Epithelial cell of esophagus (primary cell): ENCODE measurements at regions not wholly inside any gene's neighbourhood (a gene's known extent, or its start where the extent isn't known, plus 50 kb on each side); places are given as distances from the start of the nearest gene placed in this dataset.
"Not testable (repeated sequence)": the region's sequence is repeated elsewhere in the genome, so short reads cannot be mapped to it uniquely, and the experiment has no call there.

Experiments
- DNase-seq: peaks from one replicate; pipeline ENCODE4 v3.0.0; 2010; ENCODE audit warnings: low read depth
- H3K4me3 ChIP-seq: 2 replicates; pipeline ENCODE4 v1.5.1; 2011; ENCODE audit warnings: mild to moderate bottlenecking, low read length, control low read depth
- TF ChIP-seq, protein P1 (sequence below): IDR thresholded peaks from 2 replicates; pipeline ENCODE4 v1.5.1; 2011; ENCODE audit warnings: low read depth, mild to moderate bottlenecking, low read length, control low read depth, inconsistent platforms; ENCODE audit not compliant: insufficient read depth; ENCODE audit errors: missing control alignments

DNA sequence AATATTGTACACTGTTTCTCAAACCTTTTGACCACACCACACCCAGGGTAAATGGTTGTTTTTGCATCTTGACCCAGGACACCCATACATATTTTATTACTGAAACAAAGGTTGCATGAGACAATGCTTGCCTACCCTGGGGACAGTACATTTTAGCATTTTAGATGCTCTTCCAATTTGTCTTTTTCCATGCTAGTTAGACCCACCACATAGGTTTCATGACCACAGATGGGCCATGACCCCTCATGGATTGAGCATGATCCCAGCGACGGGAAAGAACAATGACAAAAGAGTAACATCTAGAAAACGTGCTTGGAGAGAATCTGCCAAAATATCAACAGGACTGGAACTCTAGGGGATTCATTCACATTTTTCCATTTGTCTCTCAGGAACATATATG is 161.0 kb upstream of the PFN2 start:
- no peak overlapping the region for H3K4me3 ChIP-seq
- TF ChIP-seq, protein P1, sequence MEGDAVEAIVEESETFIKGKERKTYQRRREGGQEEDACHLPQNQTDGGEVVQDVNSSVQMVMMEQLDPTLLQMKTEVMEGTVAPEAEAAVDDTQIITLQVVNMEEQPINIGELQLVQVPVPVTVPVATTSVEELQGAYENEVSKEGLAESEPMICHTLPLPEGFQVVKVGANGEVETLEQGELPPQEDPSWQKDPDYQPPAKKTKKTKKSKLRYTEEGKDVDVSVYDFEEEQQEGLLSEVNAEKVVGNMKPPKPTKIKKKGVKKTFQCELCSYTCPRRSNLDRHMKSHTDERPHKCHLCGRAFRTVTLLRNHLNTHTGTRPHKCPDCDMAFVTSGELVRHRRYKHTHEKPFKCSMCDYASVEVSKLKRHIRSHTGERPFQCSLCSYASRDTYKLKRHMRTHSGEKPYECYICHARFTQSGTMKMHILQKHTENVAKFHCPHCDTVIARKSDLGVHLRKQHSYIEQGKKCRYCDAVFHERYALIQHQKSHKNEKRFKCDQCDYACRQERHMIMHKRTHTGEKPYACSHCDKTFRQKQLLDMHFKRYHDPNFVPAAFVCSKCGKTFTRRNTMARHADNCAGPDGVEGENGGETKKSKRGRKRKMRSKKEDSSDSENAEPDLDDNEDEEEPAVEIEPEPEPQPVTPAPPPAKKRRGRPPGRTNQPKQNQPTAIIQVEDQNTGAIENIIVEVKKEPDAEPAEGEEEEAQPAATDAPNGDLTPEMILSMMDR = no peak
- DNase-seq = no peak

DNA sequence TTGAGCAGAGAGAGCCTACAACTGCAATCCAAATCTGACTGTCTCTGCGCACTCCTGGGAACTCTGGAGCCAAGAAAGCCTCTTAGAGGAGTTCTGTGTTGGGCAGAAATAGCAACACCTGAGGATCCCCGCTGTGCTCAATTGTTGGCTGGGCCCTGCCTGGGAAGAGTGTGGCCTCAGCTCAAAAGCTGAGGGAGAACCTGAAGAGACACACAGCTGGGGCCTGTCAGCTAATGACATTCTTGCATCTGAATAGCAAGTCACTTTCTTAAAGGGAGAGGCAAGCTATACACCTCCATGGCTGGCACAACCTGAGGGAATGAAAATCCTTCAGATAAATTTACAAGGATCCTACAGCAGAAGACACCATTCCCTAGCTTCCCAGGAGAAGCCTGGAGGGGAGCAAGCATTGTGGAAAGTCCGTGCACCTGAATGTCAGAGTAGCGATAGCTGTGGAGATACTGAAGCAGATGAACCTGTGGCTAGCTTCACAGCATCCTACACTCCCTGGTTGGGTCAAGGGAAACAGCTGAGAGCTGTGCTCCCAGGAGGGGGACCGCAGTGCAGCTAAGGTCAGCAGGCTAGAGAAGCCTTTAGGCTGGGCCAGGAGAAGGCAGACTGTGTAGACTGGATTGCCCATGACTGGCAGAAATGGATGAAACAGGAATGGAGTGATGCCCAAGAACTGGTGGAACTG is 159.9 kb upstream of the PFN2 start:
- TF ChIP-seq, protein P1 = no peak
- no peak for DNase-seq
- no peak overlapping the region for H3K4me3 ChIP-seq

DNA sequence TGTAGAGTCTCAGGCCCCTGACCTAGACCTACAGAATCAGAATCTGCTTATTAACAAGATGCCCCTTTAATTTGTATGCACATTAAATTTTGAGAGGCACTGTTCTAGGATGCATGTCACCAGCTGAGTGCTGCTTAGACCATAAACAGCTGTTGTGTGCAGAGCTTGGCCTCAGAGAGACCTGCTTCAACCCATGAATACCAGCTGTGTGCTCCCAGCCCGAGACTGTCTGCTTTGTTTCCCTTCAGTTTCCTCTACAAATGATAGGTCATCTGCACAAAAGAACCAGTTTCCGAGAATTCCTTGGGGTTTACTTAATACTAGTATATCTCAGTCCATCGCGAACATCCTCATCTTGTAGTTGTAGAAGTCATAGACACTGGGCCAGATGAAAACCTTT is 158.5 kb upstream of the PFN2 start:
- H3K4me3 ChIP-seq = no peak overlapping the region
- DNase-seq = no peak
- TF ChIP-seq, protein P1 = no peak

DNA sequence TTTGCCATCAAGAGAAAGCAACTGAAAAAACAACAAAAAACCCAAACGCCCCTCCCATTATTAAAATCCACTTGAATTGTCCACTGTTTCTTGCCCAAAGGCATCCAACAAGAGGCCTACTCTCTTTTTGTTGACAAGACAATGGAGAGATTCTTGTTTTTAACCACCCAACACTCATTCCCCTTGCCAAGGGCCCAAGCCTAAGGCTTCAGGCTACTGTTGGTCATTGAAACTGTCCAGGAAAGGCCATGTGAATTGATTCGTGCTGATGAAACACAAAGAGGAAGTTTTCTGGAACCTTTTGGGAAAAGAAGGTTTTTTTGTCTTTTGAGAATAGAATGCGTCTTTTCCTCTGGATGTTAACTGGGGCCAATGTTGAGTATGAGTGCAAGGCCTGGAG is 157.4 kb upstream of the PFN2 start:
- H3K4me3 ChIP-seq = no peak overlapping the region
- no peak for DNase-seq
- TF ChIP-seq, protein P1 = no peak

DNA sequence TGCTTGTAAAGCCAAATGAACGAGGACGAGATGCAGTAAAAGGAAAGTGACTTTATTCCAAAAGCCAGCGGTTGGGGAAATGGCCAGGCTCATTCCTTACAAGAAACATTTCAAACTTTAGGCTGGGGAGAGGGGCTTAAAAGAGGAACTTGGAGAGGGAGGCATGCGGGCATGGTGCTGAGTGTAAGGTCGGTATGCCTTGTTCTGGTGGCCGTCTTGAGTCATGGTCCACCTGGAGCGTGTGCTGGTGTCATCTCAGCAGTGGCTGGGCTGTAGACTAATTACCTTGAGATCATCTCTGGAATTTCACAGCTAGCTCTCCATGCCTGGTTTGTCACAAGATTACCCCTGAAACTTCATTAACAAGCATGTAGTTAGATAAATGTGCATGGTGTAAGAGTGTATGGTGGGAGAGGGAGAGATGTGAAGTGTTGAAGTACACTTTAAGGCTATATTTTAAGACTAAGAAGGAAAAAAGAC is 156.4 kb upstream of the PFN2 start:
- DNase-seq = no peak
- no peak overlapping the region for H3K4me3 ChIP-seq
- TF ChIP-seq, protein P1 = no peak

DNA sequence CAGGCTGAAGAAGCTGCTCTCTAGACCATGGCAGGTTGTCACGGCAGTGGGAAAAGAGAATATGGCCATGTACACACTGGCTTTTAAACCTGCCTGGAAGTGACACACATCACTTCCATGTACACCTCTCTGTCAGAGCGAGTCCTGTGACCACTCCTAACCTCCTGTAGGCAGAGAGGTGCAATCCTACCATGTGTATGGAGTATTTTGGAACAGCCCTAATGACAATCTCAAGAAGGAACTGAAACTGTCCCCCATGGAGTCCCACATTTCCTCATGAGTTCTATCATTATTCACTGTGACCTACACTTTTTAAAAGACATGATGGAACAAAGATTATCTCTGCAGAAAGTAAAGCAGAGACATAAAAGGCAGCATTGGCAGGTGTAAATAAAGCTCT is 153.4 kb upstream of the PFN2 start:
- DNase-seq = no peak
- TF ChIP-seq, protein P1 = no peak
- no peak overlapping the region for H3K4me3 ChIP-seq

DNA sequence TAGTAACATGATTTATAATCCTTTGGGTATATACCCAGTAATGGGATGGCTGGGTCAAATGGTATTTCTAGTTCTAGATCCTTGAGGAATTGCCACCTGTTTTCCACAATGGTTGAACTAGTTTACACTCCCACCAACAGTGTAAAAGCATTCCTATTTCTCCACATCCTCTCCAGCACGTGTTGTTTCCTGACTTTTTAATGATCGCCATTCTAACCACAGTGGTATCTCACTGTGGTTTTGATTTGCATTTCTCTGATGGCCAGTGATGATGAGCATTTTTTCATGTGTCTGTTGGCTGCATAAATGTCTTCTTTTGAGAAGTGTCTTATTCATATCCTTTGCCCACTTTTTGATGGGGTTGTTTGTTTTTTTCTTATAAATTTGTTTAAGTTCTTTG is 152.6 kb upstream of the PFN2 start:
- not testable (repeated sequence) for H3K4me3 ChIP-seq, DNase-seq
